IMR-90 (cell line): ENCODE measurements at regions not wholly inside any gene's neighbourhood (a gene's known extent, or its start where the extent isn't known, plus 50 kb on each side); places are given as distances from the start of the nearest gene placed in this dataset.

Experiments used
- CEBPB ChIP-seq: IDR thresholded peaks from 2 replicates; pipeline ENCODE4 v1.6.1; 2012; ENCODE audit warnings: low read depth, low read length, improper control_type of control experiment
- CHD1 ChIP-seq: IDR thresholded peaks from 2 replicates; pipeline ENCODE4 v1.6.1; 2012; ENCODE audit warnings: low read depth, low read length, improper control_type of control experiment
- CTCF ChIP-seq: conservative IDR thresholded peaks from 2 replicates; pipeline ENCODE4 v1.5.1; 2012; ENCODE audit warnings: mild to moderate bottlenecking, low read depth, low read length, improper control_type of control experiment
- NFE2L2 ChIP-seq: fragments of 150-350 bp; IDR thresholded peaks from 2 replicates; pipeline ENCODE4 v1.6.1; 2016; ENCODE audit warnings: low read depth, mild to moderate bottlenecking, low read length
- POLR2A ChIP-seq: IDR thresholded peaks from 2 replicates; pipeline ENCODE4 v1.6.1; 2012; ENCODE audit warnings: mild to moderate bottlenecking, low read depth, low read length
- RAD21 ChIP-seq: IDR thresholded peaks from 2 replicates; pipeline ENCODE4 v1.6.1; 2012; ENCODE audit warnings: low read length, improper control_type of control experiment
- USF2 ChIP-seq: fragments of 150-350 bp; IDR thresholded peaks from 2 replicates; pipeline ENCODE4 v1.6.1; 2017; ENCODE audit warnings: mild to moderate bottlenecking, antibody characterized with exemption, low read length, low read depth

- TF ChIP-seq CTCF (no peak), NFE2L2 (no peak), CHD1 (no peak), POLR2A (no peak), CEBPB (no peak), RAD21 (no peak), USF2 (no peak)
Measured at GRCh38 chr3:22714749-22715148, 488.4 kb upstream of the UBE2E2 start.
